ENCODE measurements at regions not wholly inside any gene's neighbourhood (a gene's known extent, or its start where the extent isn't known, plus 50 kb on each side); places are given as distances from the start of the nearest gene placed in this dataset.

GRCh38 chr2:200735061-200735460 lies 76.6 kb upstream of the BZW1 start:
- TF ChIP-seq CTCF (optimal IDR thresholded peaks at IDR 0.05 in 1 of 3, IDR thresholded peaks at IDR 0.05 in 1 of 3, conservative IDR thresholded peaks at IDR 0.05 in 1 of 3; ENCODE audit: extremely low read depth in 1 of 3, insufficient read depth in 2 of 3, low read length in 3 of 3) (no peak), EZH2 (IDR thresholded peaks at IDR 0.05; ENCODE audit: low read length) (no peak)

All from keratinocyte (primary cell).